ENCODE measurements at regions not wholly inside any gene's neighbourhood (a gene's known extent, or its start where the extent isn't known, plus 50 kb on each side); places are given as distances from the start of the nearest gene placed in this dataset.
"Not testable (repeated sequence)": the region's sequence is repeated elsewhere in the genome, so short reads cannot be mapped to it uniquely, and the experiment has no call there.

GRCh38 chr6:5836597-5836996 is 170.1 kb downstream of the NRN1 start:
- not testable (repeated sequence) for DNase-seq

- no peak for DNase-seq
Measured at GRCh38 chr6:5833120-5833519, 173.6 kb downstream of the NRN1 start.

- DNase-seq, result no peak
Measured at GRCh38 chr6:5832668-5833067, 174.1 kb downstream of the NRN1 start.

- DNase-seq, result peak in 3 of 5 experiments; percentile 13 to 93 (median 43)
Measured at GRCh38 chr6:5831219-5831862, 175.4 kb downstream of the NRN1 start.

GRCh38 chr6:5828296-5828695 is 178.4 kb downstream of the NRN1 start:
- no peak for DNase-seq

DNA sequence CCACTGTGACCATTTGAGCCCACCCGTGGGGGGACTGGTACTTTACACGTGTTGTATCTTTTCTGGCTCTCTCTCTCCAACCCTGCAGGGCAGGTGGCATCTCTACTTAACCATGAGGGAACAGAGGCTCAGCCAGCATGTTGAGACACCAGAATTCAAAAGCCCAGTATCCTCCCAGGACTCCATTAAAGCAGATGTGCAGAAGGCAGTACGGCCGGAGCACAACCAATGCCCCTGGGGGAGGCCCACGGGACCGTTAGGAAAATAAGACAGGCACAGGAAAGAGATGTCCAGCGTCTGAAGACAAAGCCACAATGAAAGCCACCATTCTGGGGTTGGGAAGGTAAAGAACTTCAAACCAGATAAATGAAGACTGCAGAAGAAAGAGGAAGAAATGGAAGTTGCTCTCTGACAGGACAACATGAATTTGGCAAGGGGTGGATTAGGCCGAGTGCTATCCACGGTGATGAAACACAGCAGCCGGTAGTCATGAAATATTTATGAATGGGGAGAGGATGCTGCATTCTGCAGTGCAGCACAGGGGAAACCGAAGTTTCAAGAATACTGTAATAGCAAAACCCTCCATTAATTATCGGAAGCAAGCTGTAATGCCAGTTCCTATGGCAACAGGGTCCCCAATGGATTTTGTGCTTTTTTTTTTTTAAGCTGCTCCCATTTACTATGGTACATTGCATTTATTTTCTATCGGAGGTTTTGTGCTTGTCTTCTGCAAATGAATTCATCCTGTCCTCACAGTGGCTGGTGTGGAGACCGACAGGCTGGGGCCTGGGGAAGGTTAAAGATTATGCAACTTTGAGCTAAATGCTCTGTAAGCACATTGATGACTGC is 179.4 kb downstream of the NRN1 start:
- no peak for DNase-seq

- peak in 1 of 5 experiments; percentile 19 for DNase-seq
Measured at GRCh38 chr6:5824382-5824983, 182.2 kb downstream of the NRN1 start.

Data from T-helper 2 cell (primary cell).